Kidney (tissue), 13 donors: ENCODE measurements at regions not wholly inside any gene's neighbourhood (a gene's known extent, or its start where the extent isn't known, plus 50 kb on each side); places are given as distances from the start of the nearest gene placed in this dataset.

Experiments
- DNase-seq, 5 donors: peaks; one replicate each; pipeline ENCODE4 v3.0.0-alpha.2; 2013 to 2020
- FAIRE-seq: peaks from 2 replicates; lab custom pipeline; 2012; peaks lifted over from hg19 to GRCh38; lab: Jason Lieb, UNC
- H3K27ac ChIP-seq, 2 donors: one replicate each; pipeline ENCODE4 v1.7.0; 2013; ENCODE audit warnings: low read depth in 2 of 2, low read length in 2 of 2, inconsistent platforms in 1 of 2
- H3K27me3 ChIP-seq: one replicate; pipeline ENCODE4 v1.7.1; 2013; ENCODE audit warnings: low read length, inconsistent platforms; ENCODE audit not compliant: control insufficient read depth, insufficient read depth
- H3K36me3 ChIP-seq, 3 donors: one replicate each; pipeline versions ENCODE4 v1.7.0 to v1.7.1; 2013; ENCODE audit warnings: low read length in 3 of 3, control low read depth in 1 of 3, inconsistent platforms in 1 of 3; ENCODE audit not compliant: insufficient read depth in 3 of 3, control insufficient read depth in 2 of 3
- H3K4me1 ChIP-seq, 3 donors: one replicate each; pipeline versions ENCODE4 v1.7.0 to v1.7.1; 2013; ENCODE audit warnings: low read length in 3 of 3, inconsistent platforms in 1 of 3, low read depth in 1 of 3; ENCODE audit not compliant: control insufficient read depth in 2 of 3, insufficient read depth in 2 of 3
- H3K4me3 ChIP-seq, 3 donors: one replicate each; pipeline versions ENCODE4 v1.7.0 to v1.8.1; 2013; ENCODE audit warnings: low read length in 3 of 3, control low read depth in 1 of 3, inconsistent platforms in 1 of 3
- H3K9ac ChIP-seq, 3 donors: one replicate each; pipeline versions ENCODE4 v1.7.0 to v1.7.1; 2013; ENCODE audit warnings: low read length in 3 of 3, control low read depth in 1 of 3, inconsistent platforms in 1 of 3
- H3K9me3 ChIP-seq, 3 donors: one replicate each; pipeline versions ENCODE4 v1.7.0 to v1.7.1; 2013; ENCODE audit warnings: low read length in 3 of 3, control low read depth in 1 of 3, inconsistent platforms in 1 of 3; ENCODE audit not compliant: control insufficient read depth in 2 of 3, insufficient read depth in 1 of 3
- CTCF ChIP-seq: IDR thresholded peaks from 3 replicates; pipeline ENCODE4 v1.5.1; 2012; ENCODE audit warnings: mild to moderate bottlenecking, moderate library complexity, borderline replicate concordance; ENCODE audit not compliant: insufficient read depth; ENCODE audit errors: extremely low read depth
- intact Hi-C: fragments of 100-400 bp; cut with DNase I; formaldehyde crosslinking; loops from one replicate; pipeline ENCODE4 v1.11.1; 2022
- donor health status: control.
- donor health status: control.
- donor health status: control.
- donor health status: control.
- donor health status: control.
- donor health status: DM: yes; HTN: yes; CAD: no.
- donor health status: Normal renal cell carcinoma (clear cell type).

GRCh38 chr1:38418195-38419030 lies 371.8 kb upstream of the POU3F1 start:
- no peak for TF ChIP-seq CTCF
- no peak overlapping the region for H3K27ac ChIP-seq
- FAIRE-seq (no peak), DNase-seq (peak in 4 of 5 donors; percentile 29 to 83 (median 58))
- H3K36me3 ChIP-seq: no peaks in the 10 kb centered on the region
- no peaks in the 10 kb centered on the region for H3K27me3 ChIP-seq
- no peak overlapping the region for H3K4me3 ChIP-seq
- intact Hi-C loops: no loop called here
- no peak overlapping the region for H3K9ac ChIP-seq
- peaks cover 0 to 2% (median 0%) of the 10 kb centered on the region in 3 donors for H3K4me1 ChIP-seq
- H3K9me3 ChIP-seq: peaks cover 0 to 4% (median 0%) of the 10 kb centered on the region in 3 donors

- FAIRE-seq: no peak
- no peak for TF ChIP-seq CTCF
- H3K9ac ChIP-seq: no peak overlapping the region
Measured at GRCh38 chr1:38403667-38404066, 357.1 kb upstream of the POU3F1 start.

GRCh38 chr1:38402230-38402815 lies 355.7 kb upstream of the POU3F1 start:
- H3K36me3 ChIP-seq: no peaks in the 10 kb centered on the region
- no peaks in the 10 kb centered on the region for H3K4me1 ChIP-seq
- intact Hi-C loops: no loop called here
- FAIRE-seq (no peak), DNase-seq (no peak)
- TF ChIP-seq CTCF: no peak
- H3K9ac ChIP-seq: no peak overlapping the region
- no peak overlapping the region for H3K4me3 ChIP-seq
- peaks cover 0 to 15% (median 3%) of the 10 kb centered on the region in 3 donors for H3K9me3 ChIP-seq
- no peaks in the 10 kb centered on the region for H3K27me3 ChIP-seq
- no peak overlapping the region for H3K27ac ChIP-seq

More at GRCh38 chr1:38403667-38404066, 357.1 kb upstream of the POU3F1 start:
- H3K27ac ChIP-seq: no peak overlapping the region
- intact Hi-C loops: no loop called here
- no peaks in the 10 kb centered on the region for H3K27me3 ChIP-seq
- H3K36me3 ChIP-seq: no peaks in the 10 kb centered on the region
- H3K4me1 ChIP-seq: no peaks in the 10 kb centered on the region
- H3K9me3 ChIP-seq: peaks cover 0 to 15% (median 3%) of the 10 kb centered on the region in 3 donors
- no peak overlapping the region for H3K4me3 ChIP-seq
- DNase-seq: no peak
